ENCODE measurements at regions not wholly inside any gene's neighbourhood (a gene's known extent, or its start where the extent isn't known, plus 50 kb on each side); places are given as distances from the start of the nearest gene placed in this dataset.
"Not testable (repeated sequence)": the region's sequence is repeated elsewhere in the genome, so short reads cannot be mapped to it uniquely, and the experiment has no call there.

DNA sequence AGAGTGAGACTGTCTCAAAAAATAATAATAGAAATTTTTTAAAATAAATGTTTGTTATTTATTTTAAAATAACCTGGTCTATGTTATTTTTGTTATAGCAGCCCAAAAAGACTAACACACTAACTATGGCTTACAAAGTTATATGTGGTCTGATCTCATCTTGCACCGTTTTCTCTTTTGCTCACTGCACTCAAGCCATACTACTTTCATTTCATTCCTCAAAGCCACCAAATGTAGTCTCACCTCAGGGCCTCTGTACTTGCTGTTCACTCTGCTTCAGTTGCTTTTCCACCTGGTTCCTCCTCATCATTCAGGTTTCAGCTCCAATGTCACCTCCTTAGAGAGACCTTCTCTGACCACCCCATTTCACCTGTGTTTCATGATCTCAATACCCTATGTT, 55.2 kb upstream of the MDM1 start:
- no peak for DNase-seq (ENCODE audit: low read depth in 2 of 2)

- DNase-seq (ENCODE audit: low read depth in 2 of 2) = no peak
These were observed 57.1 kb upstream of the MDM1 start for GRCh38 chr12:68389305-68389704.

- no peak for DNase-seq (ENCODE audit: low read depth in 2 of 2)
These were observed 59.8 kb upstream of the MDM1 start for GRCh38 chr12:68391937-68392336.

- no peak for DNase-seq (ENCODE audit: low read depth in 2 of 2)
These were observed 60.2 kb upstream of the MDM1 start for GRCh38 chr12:68392376-68392775.

- no peak for DNase-seq (ENCODE audit: low read depth in 2 of 2)
These were observed 61.3 kb upstream of the MDM1 start for GRCh38 chr12:68393417-68393816.

- no peak for DNase-seq (ENCODE audit: low read depth in 2 of 2)
These were observed 65.5 kb upstream of the MDM1 start for GRCh38 chr12:68397566-68398158.

DNA sequence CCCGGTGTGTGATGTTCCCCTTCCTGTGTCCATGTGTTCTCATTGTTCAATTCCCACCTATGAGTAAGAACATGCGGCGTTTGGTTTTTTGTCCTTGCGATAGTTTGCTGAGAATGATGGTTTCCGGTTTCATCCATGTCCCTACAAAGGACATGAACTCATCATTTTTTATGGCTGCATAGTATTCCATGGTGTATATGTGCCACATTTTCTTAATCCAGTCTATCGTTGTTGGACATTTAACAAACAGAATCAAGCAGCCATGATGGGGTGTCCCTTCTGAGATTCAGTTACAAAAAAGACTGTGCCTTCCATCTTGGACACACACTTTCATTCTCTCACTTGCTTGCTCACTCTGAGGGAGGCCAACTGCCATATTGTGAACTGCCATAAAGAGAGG, 66.5 kb upstream of the MDM1 start:
- DNase-seq (ENCODE audit: low read depth in 2 of 2) = not testable (repeated sequence)

DNA sequence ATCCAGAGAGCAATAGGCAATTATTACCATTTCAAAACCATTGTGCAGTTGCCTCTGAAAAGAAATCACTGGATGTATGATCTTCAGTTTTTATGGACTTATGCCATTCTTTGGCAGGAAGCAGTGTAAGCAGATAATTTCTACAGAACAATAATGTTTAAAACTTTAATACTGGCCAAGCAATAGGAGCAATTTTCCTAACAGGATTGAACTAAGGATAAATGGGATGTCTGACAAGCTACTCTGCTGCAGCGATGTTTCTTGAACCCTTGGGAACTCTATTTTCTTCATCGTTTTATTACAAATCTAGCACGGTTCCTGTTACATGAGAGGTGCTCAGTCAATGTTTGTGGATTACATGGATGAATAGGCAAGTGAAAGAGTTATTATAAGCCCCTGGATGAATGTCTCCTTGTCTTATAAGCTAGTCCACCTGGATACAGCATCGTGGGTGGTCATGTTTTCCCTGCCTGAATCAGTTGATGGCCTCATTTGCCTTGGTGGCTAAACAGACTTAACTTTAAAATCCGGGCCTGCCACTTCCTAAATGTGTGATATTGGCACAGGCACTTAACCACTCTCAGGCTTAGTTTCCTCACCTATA, 68.2 kb upstream of the MDM1 start:
- DNase-seq (ENCODE audit: low read depth in 2 of 2) = no peak

GRCh38 chr12:68402422-68402821, 70.3 kb upstream of the MDM1 start:
- DNase-seq (ENCODE audit: low read depth in 2 of 2) = no peak

DNA sequence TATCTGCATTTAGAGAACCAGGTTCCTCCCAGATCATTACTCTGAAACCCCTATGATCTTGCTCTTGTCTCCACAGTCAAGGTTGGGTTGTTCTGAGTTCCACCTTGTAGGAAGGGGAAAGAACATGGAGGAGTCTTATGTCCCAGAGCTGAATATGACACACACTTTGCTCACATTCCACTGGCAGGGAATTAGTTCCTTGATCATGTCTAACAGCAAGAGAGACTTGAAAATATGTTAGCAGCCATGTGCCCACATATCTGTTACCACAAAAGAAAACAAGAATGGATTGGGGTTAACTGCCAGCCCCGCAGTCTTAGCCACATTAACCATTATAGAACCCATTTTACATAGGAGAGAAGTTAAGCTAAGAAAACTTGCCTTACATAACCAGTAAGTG, 71.1 kb upstream of the MDM1 start:
- no peak for DNase-seq (ENCODE audit: low read depth in 2 of 2)

DNA sequence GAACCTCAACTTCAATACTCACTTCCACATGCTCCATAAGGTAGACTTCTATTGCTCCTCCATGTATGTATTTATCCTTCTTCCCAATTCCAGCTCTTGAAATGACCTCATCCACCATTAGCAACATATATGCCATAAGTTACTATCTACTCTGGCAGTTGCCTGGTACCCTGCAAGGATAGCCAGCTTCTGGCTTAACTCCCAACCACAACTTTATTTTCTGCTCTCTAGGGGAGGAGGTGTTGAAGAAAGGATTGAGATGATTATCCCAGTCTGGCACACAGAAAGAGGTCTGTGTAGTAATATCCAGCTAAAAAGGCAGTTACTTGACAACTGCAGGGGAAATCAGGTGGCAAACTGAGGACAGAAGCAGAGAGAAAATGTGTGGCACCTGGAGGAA, 71.5 kb upstream of the MDM1 start:
- no peak for DNase-seq (ENCODE audit: low read depth in 2 of 2)

DNA sequence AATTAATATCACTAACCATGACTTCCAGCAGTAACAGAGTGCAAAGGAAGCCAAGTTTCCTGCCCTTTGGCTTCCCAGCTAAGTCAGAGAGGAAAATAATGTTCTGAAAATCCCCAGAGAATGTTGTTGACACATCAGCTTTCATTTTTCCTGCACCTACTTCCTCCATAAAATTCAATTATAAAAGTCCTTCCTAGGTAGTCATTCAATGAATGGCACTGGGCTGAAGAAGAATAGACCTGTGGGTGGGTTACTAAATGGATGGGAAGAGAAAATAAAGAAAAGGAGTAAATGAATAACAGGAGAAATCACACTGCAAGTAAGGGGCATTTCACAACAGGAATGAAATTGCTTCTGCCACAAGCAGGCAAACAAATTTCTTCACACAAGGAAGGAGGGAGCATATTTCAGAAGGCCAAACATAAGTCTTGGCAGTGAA, 73.2 kb upstream of the MDM1 start:
- DNase-seq (ENCODE audit: low read depth in 2 of 2) = no peak

DNA sequence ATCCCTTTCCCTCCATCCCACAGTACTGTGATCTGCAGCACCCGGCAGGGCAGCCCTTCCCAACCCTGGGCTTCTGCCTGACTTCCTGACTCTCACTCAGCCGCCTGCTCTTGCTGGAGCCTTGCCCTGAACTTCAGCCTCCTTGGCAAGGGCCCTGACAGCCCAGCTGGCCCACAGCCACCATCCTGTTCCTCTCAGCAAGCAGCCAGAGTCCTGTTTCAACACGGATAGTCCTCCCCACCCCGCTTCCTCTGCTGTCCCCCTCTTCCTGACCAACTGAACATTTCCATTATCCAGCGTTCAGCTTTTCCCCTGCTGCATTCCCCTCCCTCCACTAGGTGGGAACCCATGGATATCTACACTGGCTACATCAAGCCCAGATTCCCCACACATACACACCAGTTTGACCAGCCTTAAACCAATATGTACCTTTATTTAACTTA, 74.0 kb upstream of the MDM1 start:
- no peak for DNase-seq (ENCODE audit: low read depth in 2 of 2)

GRCh38 chr12:68406911-68407310, 74.7 kb upstream of the MDM1 start:
- no peak for DNase-seq (ENCODE audit: low read depth in 2 of 2)

- no peak for DNase-seq (ENCODE audit: low read depth in 2 of 2)
These were observed 78.0 kb upstream of the MDM1 start for GRCh38 chr12:68410018-68410660.

DNA sequence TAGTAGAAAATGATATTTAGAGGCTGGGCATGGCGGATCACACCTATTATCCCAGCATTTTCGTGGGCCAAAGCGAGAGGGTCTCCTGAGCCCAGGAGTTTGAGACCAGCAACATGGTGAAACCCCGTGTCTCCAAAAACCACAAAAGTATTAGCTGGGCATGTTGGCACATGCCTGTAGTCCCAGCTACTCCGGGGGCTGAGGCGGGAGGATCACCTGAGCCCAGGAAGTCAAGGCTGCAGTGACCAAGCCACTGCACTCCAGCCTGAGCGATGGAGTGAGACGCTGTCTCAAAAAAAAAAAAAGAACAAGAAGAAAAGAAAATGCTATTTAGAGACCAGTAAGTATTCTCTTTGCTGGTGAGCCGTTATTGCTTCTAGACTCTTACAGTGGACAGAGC, 79.2 kb upstream of the MDM1 start:
- DNase-seq (ENCODE audit: low read depth in 2 of 2) = no peak

- DNase-seq (ENCODE audit: low read depth in 2 of 2) = no peak
These were observed 82.8 kb upstream of the MDM1 start for GRCh38 chr12:68414988-68415387.

DNA sequence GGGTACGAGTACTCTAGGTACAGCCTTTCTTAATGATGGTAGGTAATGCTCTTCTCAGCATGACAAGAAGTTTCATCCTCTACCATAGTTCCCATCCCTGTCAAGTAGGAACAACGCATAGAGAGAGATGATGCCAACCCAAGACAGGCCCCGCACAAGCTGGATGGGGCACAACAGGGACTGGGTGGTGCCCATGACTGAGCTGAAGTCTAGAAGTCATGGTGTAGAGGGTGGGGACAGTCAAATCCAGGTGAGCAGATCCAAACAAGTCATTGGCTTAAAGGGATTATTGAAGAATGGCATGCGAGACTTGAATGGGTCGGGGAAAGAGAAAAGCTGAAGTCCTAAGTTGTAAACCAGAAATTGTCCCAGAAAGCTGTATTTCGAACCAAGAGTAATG, 84.2 kb upstream of the MDM1 start:
- DNase-seq (ENCODE audit: low read depth in 2 of 2) = no peak

DNA sequence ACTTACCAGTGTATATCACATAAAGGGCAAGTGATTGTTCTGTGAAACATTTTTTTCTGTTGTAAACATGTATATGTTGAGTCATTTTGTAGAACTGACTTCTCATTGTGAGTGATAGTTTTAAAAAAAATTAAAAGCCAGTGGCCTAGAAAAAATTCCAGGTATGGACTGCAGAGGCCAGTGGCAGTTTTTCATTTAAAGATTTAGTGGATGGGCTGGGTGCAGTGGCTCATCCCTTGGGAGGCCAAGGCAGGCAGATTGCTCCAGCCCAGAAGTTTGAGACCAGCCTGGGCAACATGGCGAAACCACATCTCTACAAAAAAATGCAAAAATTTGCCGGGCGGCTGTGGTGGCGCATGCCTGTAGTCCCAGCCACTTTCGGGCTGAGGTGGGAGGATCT, 84.7 kb upstream of the MDM1 start:
- DNase-seq (ENCODE audit: low read depth in 2 of 2) = no peak

GRCh38 chr12:68418137-68418460, 85.9 kb upstream of the MDM1 start:
- DNase-seq (ENCODE audit: low read depth in 2 of 2) = no peak

- no peak for DNase-seq (ENCODE audit: low read depth in 2 of 2)
These were observed 88.3 kb upstream of the MDM1 start for GRCh38 chr12:68420225-68421010.

GRCh38 chr12:68422159-68422558, 90.0 kb upstream of the MDM1 start:
- DNase-seq (ENCODE audit: low read depth in 2 of 2) = no peak
